Neural cell (in vitro differentiated cells): ENCODE measurements at regions not wholly inside any gene's neighbourhood (a gene's known extent, or its start where the extent isn't known, plus 50 kb on each side); places are given as distances from the start of the nearest gene placed in this dataset.

Experiments
- CTCF ChIP-seq: fragments of 450-650 bp; IDR thresholded peaks from 2 replicates; pipeline ENCODE4 v1.5.1; 2014; ENCODE audit warnings: antibody characterized with exemption, mild to moderate bottlenecking, moderate library complexity; ENCODE audit not compliant: poor library complexity, severe bottlenecking
- EP300 ChIP-seq: fragments of 450-650 bp; conservative IDR thresholded peaks from 2 replicates; pipeline ENCODE4 v1.6.1; 2014; ENCODE audit warnings: antibody characterized with exemption, mild to moderate bottlenecking, moderate library complexity; ENCODE audit not compliant: poor library complexity, severe bottlenecking
- EZH2 ChIP-seq: fragments of 200-600, 300-800 bp; shearing (Covaris generic), sonication (generic); IDR thresholded peaks from 2 replicates; pipeline ENCODE4 v1.6.1; 2014; ENCODE audit warnings: antibody characterized with exemption, low read length, borderline replicate concordance, mild to moderate bottlenecking; ENCODE audit not compliant: insufficient read depth, poor library complexity, severe bottlenecking
- POLR2AphosphoS5 ChIP-seq: IDR thresholded peaks from 2 replicates; pipeline ENCODE4 v1.6.1; 2012
- RAD21 ChIP-seq: fragments of 450-650 bp; conservative IDR thresholded peaks from 2 replicates; pipeline ENCODE4 v1.6.1; 2014; ENCODE audit warnings: antibody characterized with exemption, mild to moderate bottlenecking, moderate library complexity
- REST ChIP-seq: IDR thresholded peaks from 2 replicates; pipeline ENCODE4 v1.6.1; 2012; ENCODE audit warnings: borderline replicate concordance
- SMC3 ChIP-seq: fragments of 450-650 bp; conservative IDR thresholded peaks from 2 replicates; pipeline ENCODE4 v1.6.1; 2014; ENCODE audit warnings: antibody characterized with exemption, mild to moderate bottlenecking, moderate library complexity; ENCODE audit not compliant: poor library complexity
- TAF1 ChIP-seq: IDR thresholded peaks from 2 replicates; pipeline ENCODE4 v1.6.1; 2012; ENCODE audit warnings: low read depth

- TF ChIP-seq EP300 (no peak), CTCF (no peak), RAD21 (no peak), SMC3 (no peak), REST (no peak), POLR2AphosphoS5 (no peak), EZH2 (no peak), TAF1 (no peak)
These were observed 170.0 kb downstream of the TSN start for GRCh38 chr2:121925466-121925865.
